GM12874 (cell line): ENCODE measurements at regions not wholly inside any gene's neighbourhood (a gene's known extent, or its start where the extent isn't known, plus 50 kb on each side); places are given as distances from the start of the nearest gene placed in this dataset.

Experiments used
- CTCF ChIP-seq: IDR thresholded peaks from 2 replicates; pipeline ENCODE4 v1.5.1; 2011; ENCODE audit warnings: low read depth, mild to moderate bottlenecking, control low read depth, low read length, moderate library complexity; ENCODE audit not compliant: insufficient read depth

- TF ChIP-seq CTCF = no peak
Measured at GRCh38 chr7:116342125-116342524, 131.8 kb downstream of the TES start.

DNA sequence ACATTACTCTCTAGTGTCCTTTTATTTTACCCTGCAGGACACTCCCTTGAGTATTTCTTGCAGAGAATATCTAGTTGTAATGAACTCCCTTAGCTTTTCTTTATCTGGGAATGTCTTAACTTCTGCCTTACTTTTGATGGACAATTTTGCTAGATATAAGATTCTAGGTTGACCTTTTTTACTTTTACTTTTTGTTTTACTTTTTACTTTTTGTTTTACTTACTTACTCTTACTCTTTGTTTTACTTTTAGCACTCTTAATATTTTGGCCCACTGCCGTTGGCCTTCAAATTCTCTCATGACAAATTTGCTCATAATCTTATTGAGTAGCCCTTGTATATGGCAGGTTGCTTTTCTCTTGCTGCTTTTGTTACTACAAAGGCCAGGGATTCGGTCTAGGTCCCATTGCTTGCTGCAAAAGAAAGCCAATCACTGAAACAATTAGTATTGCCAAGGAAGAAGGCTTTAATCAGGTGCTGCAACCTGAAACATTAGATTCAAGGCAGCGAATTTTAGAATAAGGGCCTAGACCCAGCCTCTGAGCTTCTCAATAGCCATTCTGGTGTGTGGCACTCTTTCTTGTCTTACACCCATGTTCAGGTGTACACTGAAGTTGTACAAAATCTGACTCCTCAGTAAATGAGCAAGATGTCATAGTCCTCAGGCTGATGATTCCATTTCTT lies 137.0 kb downstream of the TES start:
- no peak for TF ChIP-seq CTCF

- no peak for TF ChIP-seq CTCF
Measured at GRCh38 chr7:116348346-116348745, 138.0 kb downstream of the TES start.

DNA sequence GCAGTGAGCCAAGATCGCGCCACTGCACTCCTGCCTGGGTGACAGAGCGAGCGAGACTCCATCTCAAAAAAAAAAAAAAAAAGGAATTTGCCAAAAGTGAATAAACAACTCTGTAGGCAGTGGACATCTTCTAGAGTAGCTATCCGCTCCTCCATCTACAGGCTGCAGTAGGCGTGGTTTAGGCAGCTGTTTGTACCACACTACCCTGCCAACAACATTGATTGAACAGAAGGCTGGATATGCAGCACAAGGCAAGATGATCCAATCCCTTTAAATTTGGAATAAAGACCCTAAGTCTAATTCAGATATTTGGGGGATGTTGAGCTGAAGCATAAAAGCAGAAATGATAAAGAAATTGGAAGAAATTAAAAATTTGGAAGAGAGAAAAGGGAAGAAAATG lies 141.6 kb downstream of the TES start:
- no peak for TF ChIP-seq CTCF

DNA sequence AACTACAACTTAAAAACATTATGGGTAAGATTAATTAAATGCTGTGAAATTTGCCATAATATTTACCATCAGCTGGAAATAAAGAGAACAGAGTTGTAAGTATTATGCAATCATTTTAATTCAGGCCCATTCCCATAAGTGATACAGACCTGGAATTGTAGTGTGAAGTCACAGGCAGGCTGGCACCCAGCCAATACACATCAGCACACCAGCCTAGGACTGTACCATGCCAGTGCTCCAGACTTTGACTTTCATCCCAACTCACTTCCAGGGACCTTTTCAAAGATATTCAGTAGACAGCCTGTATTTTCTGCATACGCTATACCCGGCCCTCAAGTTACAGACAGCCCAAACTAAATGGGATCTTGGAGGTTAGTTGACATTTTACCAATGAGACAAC lies 143.3 kb downstream of the TES start:
- no peak for TF ChIP-seq CTCF

GRCh38 chr7:116354171-116354545 lies 143.8 kb downstream of the TES start:
- TF ChIP-seq CTCF = no peak

DNA sequence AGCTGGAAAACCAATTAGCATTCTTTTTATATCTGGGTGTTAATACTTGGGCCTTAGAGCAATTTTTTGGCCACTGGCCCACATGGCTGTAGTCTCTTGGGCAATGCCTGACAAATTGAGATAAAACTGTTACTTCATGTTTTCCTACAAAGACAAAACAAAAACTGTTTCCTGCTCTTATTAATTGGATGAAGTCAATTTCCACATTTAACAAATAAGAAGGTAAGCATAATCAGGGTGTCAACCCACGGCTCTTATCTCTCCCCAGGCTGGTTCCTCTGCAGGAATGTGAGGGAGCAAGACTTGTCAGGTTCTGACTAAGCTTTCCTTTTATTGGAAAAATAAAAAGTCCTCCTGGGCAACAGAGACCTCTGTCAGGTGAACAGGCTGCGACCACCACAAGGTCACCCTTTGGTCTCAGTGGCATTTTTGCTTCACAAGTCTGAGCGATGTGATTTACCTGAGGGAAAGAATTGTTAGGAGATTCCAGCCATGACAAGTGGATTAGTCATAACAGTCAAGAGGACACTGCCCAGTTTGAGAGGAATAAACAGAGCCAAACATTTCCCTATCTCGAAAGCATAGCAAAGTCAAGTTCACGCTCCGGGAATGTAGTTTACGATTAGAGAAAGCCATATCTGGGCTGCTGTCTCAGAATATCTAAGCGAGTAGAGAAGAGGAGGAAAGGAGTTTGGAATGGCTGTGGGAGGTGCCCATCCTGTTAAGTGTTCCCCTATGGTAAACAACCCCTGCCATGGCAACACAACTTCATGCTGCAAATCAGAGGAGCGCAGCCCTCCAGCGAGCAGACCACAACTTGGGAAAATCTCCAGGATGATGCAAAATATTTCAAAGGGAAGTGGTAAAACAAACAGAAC lies 144.4 kb downstream of the TES start:
- TF ChIP-seq CTCF = no peak
